Transverse colon (tissue), 4 donors: ENCODE measurements at regions not wholly inside any gene's neighbourhood (a gene's known extent, or its start where the extent isn't known, plus 50 kb on each side); places are given as distances from the start of the nearest gene placed in this dataset.

Experiments
- CTCF ChIP-seq, 5 experiments: fragments of 200-600 bp in 3 of 5; fragments of 450-650 bp in 2 of 5; sonication (generic) in 3 of 5; IDR thresholded peaks; 1 replicate in 2 of 5; 2 replicates in 3 of 5; pipeline ENCODE4 v1.5.1; 2016 to 2017; ENCODE audit warnings: antibody characterized with exemption in 5 of 5, inconsistent platforms in 3 of 5, mild to moderate bottlenecking in 2 of 5, moderate library complexity in 1 of 5
- POLR2A ChIP-seq: fragments of 450-650 bp; IDR thresholded peaks from one replicate; pipeline ENCODE4 v1.6.1; 2016; ENCODE audit warnings: antibody characterized with exemption, mild to moderate bottlenecking, moderate library complexity
- POLR2AphosphoS5 ChIP-seq, 3 donors: sonication (generic); formaldehyde crosslinking; IDR thresholded peaks; one replicate each; pipeline ENCODE4 v1.6.1; 2016; ENCODE audit warnings: antibody characterized with exemption in 3 of 3

DNA sequence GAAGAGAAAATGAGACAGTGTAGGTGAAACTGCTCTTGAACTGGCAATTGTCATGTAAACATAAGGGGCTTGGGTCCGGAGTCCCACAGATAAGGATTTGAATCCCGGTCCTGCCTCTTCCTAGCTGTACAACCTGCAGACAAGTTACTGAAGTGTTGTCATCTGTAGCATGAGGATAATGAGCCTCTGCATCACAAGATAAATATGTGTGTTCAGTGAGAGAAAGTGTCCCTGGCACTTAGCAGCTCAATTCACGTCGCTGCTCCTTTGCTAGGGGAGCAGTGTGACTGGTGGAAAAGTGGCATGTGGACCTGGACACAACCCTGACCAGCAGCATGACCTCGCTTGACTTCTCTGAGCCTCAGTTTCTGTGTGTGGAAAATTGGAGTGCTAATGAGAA, 73.7 kb upstream of the NECTIN1 start:
- TF ChIP-seq CTCF (IDR thresholded peaks at IDR 0.05) (no peak), POLR2A (no peak), POLR2AphosphoS5 (IDR thresholded peaks at IDR 0.05) (no peak)
